Lung microvascular endothelial cell (primary cell): ENCODE measurements at regions not wholly inside any gene's neighbourhood (a gene's known extent, or its start where the extent isn't known, plus 50 kb on each side); places are given as distances from the start of the nearest gene placed in this dataset.
"Not testable (repeated sequence)": the region's sequence is repeated elsewhere in the genome, so short reads cannot be mapped to it uniquely, and the experiment has no call there.

Source experiments
- DNase-seq, 2 donors: peaks; one replicate each; pipeline versions ENCODE4 v3.0.0 to v3.0.0-alpha.2; 2010; ENCODE audit warnings: low read depth in 2 of 2

GRCh38 chr10:57188846-57189245 lies 827.8 kb upstream of the ZWINT start:
- DNase-seq: no peak

- DNase-seq: no peak
Measured at GRCh38 chr10:57186201-57186600, 825.1 kb upstream of the ZWINT start.

GRCh38 chr10:57169597-57169996 lies 808.5 kb upstream of the ZWINT start:
- no peak for DNase-seq

GRCh38 chr10:57168611-57169240 lies 807.7 kb upstream of the ZWINT start:
- no peak for DNase-seq

- no peak for DNase-seq
Measured at GRCh38 chr10:57165671-57166070, 804.6 kb upstream of the ZWINT start.

- DNase-seq: no peak
Measured at GRCh38 chr10:57162231-57162630, 801.2 kb upstream of the ZWINT start.

GRCh38 chr10:57161157-57161556 lies 800.1 kb upstream of the ZWINT start:
- DNase-seq: no peak

- no peak for DNase-seq
Measured at GRCh38 chr10:57145548-57145947, 784.5 kb upstream of the ZWINT start.

- no peak for DNase-seq
Measured at GRCh38 chr10:57142925-57143576, 782.0 kb upstream of the ZWINT start.

GRCh38 chr10:57141708-57142107 lies 780.6 kb upstream of the ZWINT start:
- DNase-seq: no peak

- no peak for DNase-seq
Measured at GRCh38 chr10:57119684-57120083, 758.6 kb upstream of the ZWINT start.

GRCh38 chr10:57113545-57113944 lies 752.5 kb upstream of the ZWINT start:
- DNase-seq: no peak

GRCh38 chr10:57102236-57102635 lies 741.2 kb upstream of the ZWINT start:
- DNase-seq: no peak

GRCh38 chr10:57098146-57098545 lies 737.1 kb upstream of the ZWINT start:
- DNase-seq: no peak

- DNase-seq: no peak
Measured at GRCh38 chr10:57096044-57096443, 735.0 kb upstream of the ZWINT start.

- no peak for DNase-seq
Measured at GRCh38 chr10:57094965-57095364, 733.9 kb upstream of the ZWINT start.

GRCh38 chr10:57094083-57094482 lies 733.0 kb upstream of the ZWINT start:
- no peak for DNase-seq

- DNase-seq: peak in 1 of 2 donors; percentile 0
Measured at GRCh38 chr10:57053530-57053929, 692.5 kb upstream of the ZWINT start.

GRCh38 chr10:57049096-57049495 lies 688.0 kb upstream of the ZWINT start:
- DNase-seq: no peak

- DNase-seq: no peak
Measured at GRCh38 chr10:57038531-57038930, 677.5 kb upstream of the ZWINT start.

GRCh38 chr10:57035310-57035709 lies 674.3 kb upstream of the ZWINT start:
- no peak for DNase-seq

- DNase-seq: not testable (repeated sequence)
Measured at GRCh38 chr10:57032301-57032700, 671.2 kb upstream of the ZWINT start.

GRCh38 chr10:57031346-57031745 lies 670.3 kb upstream of the ZWINT start:
- no peak for DNase-seq

- DNase-seq: no peak
Measured at GRCh38 chr10:57026307-57026706, 665.2 kb upstream of the ZWINT start.
